GM21526 (cell line): ENCODE measurements at regions not wholly inside any gene's neighbourhood (a gene's known extent, or its start where the extent isn't known, plus 50 kb on each side); places are given as distances from the start of the nearest gene placed in this dataset.
"Not testable (repeated sequence)": the region's sequence is repeated elsewhere in the genome, so short reads cannot be mapped to it uniquely, and the experiment has no call there.

Source experiments
- ATAC-seq: cut with Tn5 transposase; IDR thresholded peaks from one replicate; pipeline ENCODE4 v1.9.1; 2021; ENCODE audit warnings: moderate library complexity; ENCODE audit not compliant: unreplicated experiment, low FRiP score

DNA sequence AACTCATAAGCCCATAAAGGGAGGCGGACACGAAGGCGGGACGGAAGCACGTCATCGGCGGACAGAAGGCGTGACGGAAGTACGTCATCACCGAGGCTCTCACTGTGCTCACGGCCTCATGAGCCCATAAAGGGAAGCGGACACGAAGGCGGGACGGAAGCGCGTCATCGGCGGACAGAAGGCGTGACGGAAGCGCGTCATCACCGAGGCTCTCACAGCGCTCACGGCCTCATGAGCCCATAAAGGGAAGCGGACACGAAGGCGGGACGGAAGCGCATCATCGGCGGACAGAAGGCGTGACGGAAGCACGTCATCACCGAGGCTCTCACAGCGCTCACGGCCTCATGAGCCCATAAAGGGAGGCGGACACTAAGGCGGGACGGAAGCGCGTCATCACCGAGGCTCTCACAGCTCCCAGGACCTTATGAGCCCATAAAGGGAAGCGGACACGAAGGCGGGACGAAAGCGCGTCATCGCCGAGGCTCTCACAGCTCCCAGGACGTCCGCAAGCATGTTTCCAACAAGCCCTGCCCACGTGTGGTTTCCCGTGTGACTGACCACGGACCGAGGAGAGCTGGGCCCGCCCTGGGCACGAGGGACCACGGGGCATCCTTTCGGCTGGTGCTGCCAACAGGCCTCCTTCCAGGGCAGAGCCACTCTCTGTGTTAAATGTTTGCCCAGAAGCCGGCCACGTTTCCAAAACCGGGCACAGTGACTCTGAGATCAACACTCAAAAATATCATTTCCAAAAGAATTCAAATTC lies 182.7 kb upstream of the SALL3 start:
- no peak for ATAC-seq

DNA sequence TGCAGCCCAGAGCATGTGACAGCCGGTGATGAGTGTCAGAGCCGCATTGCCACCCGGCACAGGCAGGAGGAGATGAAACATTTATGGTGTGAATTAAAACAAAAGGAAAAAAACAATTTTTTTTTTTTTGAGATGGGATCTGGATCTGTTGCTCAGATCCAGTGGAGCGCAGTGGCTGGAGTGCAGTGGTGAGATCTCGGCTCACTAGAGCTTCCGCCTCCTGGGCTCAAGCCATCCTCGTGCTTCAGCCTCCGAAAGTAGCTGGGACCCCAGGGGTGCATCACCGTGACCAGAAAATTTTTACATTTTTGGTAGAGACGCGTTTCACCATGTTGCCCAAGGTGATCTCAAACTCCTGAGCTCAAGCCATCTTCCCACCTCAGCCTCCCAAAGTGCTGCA lies 182.1 kb upstream of the SALL3 start:
- no peak for ATAC-seq

DNA sequence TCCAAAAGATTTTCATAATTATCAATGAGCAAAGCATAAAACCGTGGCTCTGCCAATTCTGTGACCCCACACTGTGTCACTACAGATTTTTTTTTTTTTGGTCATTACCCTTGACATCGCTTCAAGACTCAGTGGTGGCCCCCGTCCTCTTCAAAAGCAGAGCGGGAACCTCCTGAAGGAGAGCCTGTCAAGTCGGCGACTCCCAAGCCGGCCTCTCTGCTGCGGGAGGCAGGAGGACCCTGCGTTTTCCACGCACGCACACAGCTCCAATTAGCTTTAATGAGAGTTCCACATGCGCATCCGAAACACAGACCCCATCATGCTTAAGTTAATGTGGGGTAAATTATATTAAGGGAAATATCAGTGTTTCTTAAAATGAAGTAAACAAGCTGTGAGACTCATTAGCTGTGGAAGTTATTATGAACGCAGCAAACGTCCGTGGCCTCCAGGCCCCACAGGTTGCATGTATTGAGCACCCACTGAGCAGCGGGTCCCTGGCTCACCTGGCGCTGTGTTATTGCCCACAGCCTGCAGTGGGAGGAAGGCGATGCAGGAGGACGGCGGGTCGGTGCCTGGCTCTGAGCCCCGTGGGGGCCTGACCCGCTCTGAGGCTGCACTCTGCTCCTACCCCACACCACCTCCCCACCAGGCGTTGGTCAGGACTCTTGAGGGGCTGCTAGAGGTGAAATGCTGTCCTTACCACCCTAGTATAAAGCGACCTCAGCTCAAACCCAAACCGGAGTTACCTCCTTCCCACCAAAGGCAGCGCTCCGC lies 181.0 kb upstream of the SALL3 start:
- no peak for ATAC-seq

DNA sequence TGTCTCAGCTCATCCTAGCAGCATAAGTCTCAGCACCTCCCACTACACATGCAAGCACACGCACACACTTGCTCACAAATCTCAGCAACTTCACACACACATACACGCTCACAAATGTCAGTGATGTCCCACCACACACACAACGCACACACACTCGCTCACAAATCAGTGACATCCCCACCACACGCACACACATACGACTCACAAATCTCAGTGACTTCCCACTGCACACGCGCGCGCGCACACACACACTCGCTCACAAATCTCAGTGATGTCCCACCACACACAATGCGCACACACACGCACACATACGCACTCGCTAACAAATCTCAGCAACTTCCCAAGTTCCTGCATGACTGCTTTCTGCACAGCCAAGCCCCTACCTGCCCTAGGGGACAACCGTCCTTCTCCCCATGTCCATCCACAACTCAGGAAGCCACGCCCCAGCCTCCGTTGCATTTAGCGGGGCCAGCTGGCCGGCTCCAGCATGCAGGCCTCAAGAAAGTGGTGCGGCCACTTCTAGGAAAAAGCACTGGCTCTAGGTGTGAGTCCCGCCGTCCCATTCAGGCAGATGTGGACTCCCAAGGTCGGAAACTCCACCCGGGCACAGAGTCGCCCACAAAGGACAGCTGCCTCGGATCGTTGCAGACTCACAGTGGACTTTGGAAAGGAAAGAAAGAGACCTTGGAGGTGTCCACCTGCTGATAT lies 180.1 kb upstream of the SALL3 start:
- ATAC-seq, result no peak

DNA sequence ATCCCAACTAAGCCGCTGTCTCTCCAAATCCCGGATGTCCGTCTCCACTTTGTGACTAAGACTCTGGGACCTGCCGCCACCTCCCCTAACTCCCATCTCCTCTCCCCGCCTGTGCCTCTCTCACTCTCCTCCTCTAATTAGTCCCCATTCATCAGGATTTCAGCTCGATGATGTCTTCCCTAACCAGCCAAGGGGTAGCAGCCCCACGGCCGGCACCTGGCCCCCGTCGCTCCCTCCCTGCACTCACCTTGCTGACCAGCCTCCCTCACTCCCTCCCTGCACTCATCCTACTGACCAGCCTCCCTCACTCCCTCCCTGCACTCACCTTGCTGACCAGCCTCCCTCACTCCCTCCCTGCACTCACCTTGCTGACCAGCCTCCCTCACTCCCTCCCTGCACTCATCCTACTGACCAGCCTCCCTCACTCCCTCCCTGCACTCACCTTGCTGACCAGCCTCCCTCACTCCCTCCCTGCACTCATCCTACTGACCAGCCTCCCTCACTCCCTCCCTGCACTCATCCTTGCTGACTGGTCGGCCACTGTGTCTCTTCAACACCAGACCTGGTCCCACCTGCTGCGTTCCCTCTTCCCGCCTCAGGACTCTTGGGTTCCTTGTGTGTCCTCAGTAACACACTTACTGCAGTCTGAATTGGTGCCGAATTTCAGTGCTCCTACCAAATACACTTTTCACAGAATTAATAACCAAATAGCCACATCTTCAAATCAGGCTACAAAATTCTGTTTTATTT lies 179.3 kb upstream of the SALL3 start:
- not testable (repeated sequence) for ATAC-seq

DNA sequence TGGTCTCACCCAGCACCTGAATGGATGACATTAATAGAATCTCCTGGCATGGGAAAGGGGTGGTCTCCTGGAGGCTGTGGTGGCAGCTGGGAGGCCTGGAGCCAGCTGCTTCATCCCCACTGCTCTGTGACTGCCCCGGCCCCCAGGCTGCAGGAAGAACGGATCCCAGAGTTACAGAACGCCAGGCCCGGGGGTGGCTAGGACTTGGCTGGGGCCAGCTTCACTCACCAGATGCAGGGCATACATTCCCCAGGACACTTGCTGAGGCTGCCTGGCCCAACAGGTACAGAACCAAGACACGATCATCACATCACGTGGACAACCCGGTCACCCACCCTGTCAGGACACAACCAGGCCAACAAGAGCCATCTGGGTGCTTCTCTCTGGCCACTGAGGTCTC lies 178.6 kb upstream of the SALL3 start:
- ATAC-seq, result no peak

DNA sequence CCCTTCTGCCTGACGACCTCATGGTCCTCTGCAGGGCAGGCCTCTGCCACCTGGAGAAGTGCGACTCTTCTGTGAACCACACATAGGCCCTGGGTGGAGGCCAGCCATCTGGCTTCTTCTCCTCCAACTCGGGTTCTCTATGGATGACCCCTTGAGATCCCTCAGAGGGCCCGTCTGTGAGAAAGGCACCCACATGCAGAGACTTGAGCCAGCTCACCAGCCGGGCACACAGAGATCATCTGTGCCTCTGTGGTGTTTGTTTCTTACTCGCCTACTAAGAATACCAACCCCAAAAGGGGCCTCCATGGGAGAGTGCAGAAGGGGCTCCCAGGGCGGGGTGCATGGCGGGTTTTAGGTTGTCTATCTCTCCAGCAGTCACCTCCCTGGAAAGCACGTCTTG lies 176.5 kb upstream of the SALL3 start:
- no peak for ATAC-seq

DNA sequence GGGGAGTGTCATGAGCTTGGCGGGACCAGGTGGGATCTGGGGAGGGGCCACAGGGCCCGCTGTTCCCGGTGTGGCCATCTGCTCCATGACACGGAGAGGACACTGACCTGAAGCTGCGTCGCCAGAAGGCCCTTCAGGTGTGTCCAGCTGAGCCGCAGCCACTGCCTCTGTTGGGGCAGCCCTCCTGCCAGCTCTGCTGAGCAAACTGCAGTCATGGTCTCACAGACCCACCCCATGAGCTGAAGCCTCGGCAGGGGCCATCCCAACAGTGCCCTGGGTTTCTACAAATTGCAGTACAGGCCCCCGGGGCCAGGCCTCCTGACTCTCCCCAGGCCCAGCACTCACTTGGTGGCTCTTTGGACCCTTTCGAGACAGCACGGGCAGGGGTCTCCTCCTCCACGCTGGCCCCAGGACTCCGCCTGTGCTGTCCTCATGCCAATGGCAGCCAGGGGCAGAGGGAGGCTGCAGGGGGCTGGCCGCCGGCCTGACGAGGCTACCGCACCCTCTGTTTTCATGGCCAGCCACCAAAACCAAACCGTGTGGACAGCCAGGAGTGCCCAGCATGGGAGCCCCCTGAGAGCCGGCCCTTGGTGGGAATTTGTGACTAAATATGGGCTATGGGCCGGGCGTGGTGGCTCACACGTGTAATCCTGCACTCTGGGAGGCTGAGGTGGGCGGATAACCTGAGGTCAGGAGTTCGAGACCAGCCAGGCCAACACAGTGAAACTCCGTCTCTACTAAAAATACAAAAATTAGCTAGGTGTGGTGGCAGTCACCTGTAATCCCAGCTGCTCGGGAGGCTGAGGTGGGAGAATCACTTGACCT lies 175.2 kb upstream of the SALL3 start:
- no peak for ATAC-seq

DNA sequence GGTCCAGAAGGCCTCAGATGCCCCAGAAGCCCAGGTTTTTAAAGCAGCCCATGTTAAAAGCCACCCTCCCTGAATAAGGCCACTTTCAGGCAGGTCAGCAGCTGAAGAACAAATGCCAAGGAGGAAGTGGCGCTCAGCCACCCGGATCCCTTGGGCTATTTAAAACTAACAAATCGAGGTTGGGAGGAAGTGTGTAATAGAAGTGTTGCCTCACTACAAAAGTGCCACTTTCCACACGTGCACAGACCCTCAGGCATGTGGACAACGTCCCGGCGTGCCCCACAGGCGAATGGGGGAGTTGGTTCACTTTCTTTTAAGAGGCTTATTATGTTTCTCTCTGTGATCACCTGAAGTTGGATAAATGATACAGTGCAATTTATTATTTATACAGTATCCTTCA lies 173.8 kb upstream of the SALL3 start:
- ATAC-seq, result no peak

DNA sequence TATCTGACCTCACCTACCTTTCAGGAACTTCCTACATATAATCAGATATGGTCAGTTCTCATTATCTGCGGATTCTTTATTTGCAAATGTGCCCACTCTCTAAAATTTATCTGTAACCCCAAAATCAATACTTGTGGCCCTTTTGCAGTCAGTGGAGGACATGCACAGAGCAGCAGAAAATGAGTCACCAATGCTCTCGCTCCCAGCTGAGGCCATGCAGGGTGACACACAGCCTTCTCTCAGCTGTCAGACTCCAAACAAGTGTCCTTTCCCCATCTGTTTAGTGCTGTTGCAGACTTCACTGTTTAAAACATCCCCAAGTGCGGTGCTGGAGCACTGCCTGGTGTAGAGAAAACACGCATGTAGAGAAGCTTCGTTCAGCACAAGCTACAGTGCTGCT lies 171.9 kb upstream of the SALL3 start:
- ATAC-seq, result no peak

DNA sequence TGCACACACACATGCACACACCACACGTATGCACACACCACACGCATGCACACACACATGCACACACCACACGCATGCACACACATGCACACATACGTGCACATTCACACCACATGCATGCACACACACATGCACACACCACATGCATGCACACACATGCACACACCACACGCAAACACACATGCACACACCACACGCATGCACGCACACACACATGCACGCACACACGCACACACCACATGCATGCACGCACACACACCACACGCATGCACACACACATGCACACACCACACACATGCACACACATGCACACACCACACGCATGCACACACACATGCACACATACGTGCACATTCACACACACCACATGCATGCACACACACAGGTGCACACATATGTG lies 169.8 kb upstream of the SALL3 start:
- ATAC-seq, result no peak

DNA sequence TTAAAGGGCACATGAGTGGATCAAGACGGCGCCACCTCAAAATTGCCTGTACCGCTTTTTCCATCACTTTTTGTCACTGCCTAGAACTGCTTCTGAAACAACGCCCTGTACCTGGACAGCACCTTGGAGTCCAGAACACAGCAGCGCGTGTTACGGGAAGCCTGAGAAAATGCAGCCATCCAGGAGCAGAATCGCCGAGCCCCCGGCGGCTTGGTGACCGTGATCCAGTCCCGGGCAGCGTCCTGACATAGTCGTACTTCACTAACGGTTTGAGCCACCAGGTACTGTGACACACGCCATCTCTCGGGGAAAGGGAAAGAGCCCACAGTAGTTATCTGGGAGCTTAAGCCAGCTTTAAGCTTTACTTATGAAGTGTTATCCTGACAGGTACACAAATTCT lies 168.9 kb upstream of the SALL3 start:
- no peak for ATAC-seq

DNA sequence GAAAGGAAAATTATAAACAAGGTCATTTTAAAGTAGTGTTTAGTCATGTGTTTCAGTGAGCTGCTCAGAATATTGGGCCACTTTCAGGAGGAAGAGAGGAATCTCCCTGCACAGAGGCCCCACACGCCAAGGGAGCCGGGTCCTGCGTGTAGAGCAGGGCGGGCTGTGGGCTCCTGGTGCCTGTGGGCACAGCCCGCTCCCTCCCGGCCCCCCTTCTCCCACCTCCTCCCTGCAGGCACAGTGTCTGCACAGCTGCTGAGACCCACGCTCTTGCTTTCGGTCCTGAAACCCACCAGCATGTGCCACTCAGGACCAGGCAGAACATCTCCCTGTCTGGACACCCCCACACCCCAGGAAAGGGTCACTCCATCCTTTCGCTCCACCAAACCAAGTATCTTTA lies 167.6 kb upstream of the SALL3 start:
- no peak for ATAC-seq

DNA sequence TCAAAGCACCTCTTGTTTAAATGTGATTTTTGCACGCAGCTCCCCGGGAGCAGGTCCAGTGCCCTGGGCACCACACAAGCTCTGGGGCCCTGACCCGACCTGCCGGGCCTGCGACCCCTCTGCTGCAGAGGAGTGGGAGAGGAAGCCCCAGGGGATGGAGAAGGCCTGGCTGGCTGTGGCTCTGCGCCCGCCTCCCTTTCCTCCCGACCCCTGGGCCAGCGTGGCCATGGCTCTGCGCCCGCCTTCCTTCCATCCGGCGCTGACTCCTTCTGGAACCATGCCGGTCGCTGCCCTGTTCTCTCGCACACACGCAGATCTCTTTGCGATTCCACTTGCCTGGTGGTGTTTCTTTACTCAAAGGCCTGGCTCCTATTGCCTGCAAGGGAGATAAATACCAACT lies 166.5 kb upstream of the SALL3 start:
- no peak for ATAC-seq

DNA sequence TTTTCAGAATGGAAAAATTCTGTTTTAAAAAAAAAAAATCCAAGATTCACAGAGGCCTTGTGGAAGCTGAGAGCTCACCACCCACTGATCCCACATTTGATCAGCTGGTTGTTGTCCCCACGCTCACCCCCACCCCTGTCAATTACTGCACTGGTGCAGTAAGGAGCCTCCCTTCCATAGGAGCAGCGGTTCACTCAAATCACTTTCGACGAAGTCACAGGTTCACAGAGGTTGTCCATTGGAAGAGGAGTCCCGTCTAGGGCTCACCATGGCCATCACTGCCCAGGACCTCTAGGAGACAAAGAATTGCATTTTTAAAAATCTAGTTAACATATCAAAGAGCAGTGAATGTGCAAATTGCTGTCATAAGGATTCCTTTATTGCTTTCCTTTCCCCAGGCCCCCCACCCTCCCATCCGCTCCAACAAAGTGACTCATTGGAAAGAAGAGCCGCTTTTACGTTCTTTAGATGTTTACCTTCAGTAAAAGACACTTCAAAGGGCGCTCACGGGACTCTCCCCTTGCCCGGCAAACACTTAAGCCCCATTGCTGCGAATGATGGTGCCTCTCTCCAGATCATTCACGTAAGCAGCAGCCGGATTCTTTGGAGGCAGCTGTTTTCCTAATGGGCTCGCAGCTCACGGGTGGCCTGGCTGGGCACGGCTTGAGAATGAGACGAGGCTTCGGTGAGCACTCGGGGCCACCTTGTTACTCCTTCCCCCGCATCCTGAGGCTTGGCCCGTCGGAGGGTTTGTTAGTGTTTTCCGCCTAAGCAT lies 165.5 kb upstream of the SALL3 start:
- ATAC-seq, result no peak

DNA sequence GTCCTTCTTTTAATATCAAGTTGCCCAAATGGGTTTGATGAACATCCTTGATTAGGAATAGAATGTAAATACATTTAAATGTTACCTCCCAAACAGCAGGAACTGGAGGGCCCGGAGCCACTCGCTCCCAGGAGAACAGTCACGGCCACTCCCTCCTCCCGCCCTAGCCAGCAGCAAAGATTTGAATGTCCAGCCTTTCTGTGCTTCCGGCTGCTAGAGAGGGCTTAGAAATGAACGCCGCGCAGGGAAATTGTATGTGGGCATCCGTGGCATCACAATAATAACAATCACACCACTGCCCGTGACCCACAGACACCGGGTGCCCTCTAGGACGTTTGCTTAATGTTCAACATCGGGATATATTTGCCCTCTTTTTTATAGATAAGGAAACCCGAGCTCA lies 164.9 kb upstream of the SALL3 start:
- ATAC-seq, result no peak

DNA sequence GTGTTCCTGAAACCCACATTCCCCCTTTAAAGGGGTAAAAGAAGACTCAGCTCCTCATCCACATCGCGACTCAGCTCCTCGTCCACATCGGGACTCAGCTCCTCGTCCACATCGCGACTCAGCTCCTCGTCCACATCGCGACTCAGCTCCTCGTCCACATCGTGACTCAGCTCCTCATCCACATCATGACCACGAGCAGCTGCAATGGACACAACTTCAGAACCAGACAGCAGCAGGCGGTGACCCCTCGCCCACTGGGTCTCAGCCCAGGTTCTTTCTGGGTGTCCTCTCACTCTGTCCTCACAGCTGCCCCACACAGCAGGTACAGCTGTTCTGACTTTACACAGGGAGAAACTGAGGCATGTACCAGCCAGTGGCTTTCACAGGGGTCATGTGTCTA lies 163.5 kb upstream of the SALL3 start:
- no peak for ATAC-seq

DNA sequence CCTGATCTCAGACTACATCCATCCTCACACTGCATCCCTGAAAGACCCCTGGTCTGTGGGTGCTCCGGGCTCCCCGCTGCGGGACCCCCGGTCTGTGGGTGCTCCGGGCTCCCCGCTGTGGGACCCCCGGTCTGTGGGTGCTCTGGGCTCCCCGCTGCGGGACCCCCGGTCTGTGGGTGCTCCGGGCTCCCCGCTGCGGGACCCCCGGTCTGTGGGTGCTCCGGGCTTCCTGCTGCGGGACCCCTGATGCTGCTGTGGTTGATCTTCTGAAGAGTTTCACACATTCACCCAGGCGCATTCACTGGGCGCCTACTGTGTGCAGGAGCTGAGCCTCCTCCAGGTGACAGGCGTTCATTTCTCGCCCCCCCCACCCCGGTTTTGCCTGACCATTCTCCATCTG lies 162.7 kb upstream of the SALL3 start:
- no peak for ATAC-seq

DNA sequence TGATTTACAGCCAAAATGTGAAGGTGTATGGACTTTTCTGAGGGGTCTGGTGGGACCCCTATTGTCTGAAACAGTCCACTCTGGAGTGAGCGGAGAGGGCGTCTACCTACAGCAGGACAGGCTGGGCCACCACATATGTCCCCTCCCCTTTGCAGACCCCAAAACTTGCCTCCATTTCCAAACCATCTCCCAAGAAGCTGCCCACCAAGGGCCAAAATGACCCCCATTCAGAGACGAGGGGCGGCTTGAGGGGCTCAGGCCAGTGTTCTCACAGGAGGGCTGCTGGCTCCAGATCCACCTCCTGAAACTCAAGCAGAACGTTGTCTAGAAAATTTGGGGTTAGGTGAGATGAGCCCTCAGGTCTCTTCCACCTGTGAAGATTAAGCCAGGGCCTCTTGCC lies 161.1 kb upstream of the SALL3 start:
- ATAC-seq, result no peak
